Astrocyte of the cerebellum (primary cell): ENCODE measurements at regions not wholly inside any gene's neighbourhood (a gene's known extent, or its start where the extent isn't known, plus 50 kb on each side); places are given as distances from the start of the nearest gene placed in this dataset.

ENCODE experiments used
- DNase-seq: peaks from one replicate; pipeline ENCODE4 v3.0.0-alpha.2; 2011; ENCODE audit warnings: low read depth
- H3K4me3 ChIP-seq: 2 replicates; pipeline ENCODE4 v1.5.1; 2011; ENCODE audit warnings: mild to moderate bottlenecking, low read depth, low read length, moderate library complexity
- CTCF ChIP-seq: IDR thresholded peaks from 2 replicates; pipeline ENCODE4 v1.5.1; 2012; ENCODE audit warnings: low read length, low read depth, moderate library complexity, mild to moderate bottlenecking; ENCODE audit errors: missing control alignments
- in situ Hi-C: cut with HindIII; loops from 2 replicates; pipeline ENCODE4 v1.10.0; 2017; ENCODE audit warnings: low sequenced_read_pairs

- H3K4me3 ChIP-seq: no peak overlapping the region
- no peak for DNase-seq
- in situ Hi-C loops: no loop called here
- no peak for TF ChIP-seq CTCF
Measured at GRCh38 chr2:51976623-51977022, 944.7 kb upstream of the NRXN1 start.

GRCh38 chr2:51971136-51971535 is 939.2 kb upstream of the NRXN1 start:
- in situ Hi-C loops: no loop called here
- TF ChIP-seq CTCF: no peak
- DNase-seq: no peak
- H3K4me3 ChIP-seq: no peak overlapping the region

- TF ChIP-seq CTCF: no peak
- in situ Hi-C loops: no loop called here
- no peak overlapping the region for H3K4me3 ChIP-seq
- no peak for DNase-seq
Measured at GRCh38 chr2:51969347-51969746, 937.4 kb upstream of the NRXN1 start.

GRCh38 chr2:51960841-51961335 is 929.0 kb upstream of the NRXN1 start:
- DNase-seq: no peak
- TF ChIP-seq CTCF: no peak
- no peak overlapping the region for H3K4me3 ChIP-seq
- in situ Hi-C loops: no loop called here

GRCh38 chr2:51960281-51960680 is 928.3 kb upstream of the NRXN1 start:
- TF ChIP-seq CTCF: no peak
- in situ Hi-C loops: no loop called here
- H3K4me3 ChIP-seq: no peak overlapping the region
- DNase-seq: no peak

GRCh38 chr2:51959696-51960095 is 927.8 kb upstream of the NRXN1 start:
- H3K4me3 ChIP-seq: no peak overlapping the region
- TF ChIP-seq CTCF: no peak
- in situ Hi-C loops: no loop called here
- no peak for DNase-seq

GRCh38 chr2:51953931-51954330 is 922.0 kb upstream of the NRXN1 start:
- peak; percentile 27 for DNase-seq

More at GRCh38 chr2:51953931-51954330, 922.0 kb upstream of the NRXN1 start:
- no peak for TF ChIP-seq CTCF
- in situ Hi-C loops: no loop called here
- no peak overlapping the region for H3K4me3 ChIP-seq
